ENCODE measurements at regions not wholly inside any gene's neighbourhood (a gene's known extent, or its start where the extent isn't known, plus 50 kb on each side); places are given as distances from the start of the nearest gene placed in this dataset.
"Not testable (repeated sequence)": the region's sequence is repeated elsewhere in the genome, so short reads cannot be mapped to it uniquely, and the experiment has no call there.

DNA sequence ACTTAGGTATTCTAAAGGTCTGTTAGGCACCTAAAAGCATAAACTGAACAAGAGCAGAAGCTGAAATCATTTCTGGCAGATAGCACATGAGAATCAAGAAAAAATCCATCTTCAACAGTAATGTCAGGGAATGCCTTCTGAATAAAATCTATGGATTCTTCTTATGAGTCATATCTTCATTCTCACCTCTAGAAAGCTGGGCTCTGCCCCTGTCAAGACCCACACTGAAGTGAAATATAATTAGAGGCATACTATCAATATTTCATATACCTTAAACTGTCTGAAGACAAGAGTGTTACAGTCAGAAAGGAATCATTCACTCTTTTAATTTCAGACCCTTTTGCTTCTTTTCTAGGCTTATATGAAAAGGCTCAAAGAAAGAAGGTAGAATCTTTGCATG, 485.8 kb upstream of the PTCHD4 start:
- no peak for DNase-seq
- ChIA-PET CTCF (no interaction called here), POLR2A (no interaction called here)
- intact Hi-C loops (cut with micrococcal nuclease), result no loop called here
- H3K4me3 ChIP-seq (ENCODE audit: low read length), result no peak overlapping the region
- H3K27ac ChIP-seq (ENCODE audit: low read depth, low read length), result no peak overlapping the region
- no peaks in the 10 kb centered on the region for H3K36me3 ChIP-seq (ENCODE audit: control insufficient read depth in 2 of 3, insufficient read depth in 3 of 3, low read length in 3 of 3)
- Mint-ChIP-seq H3K4me1 (no peaks in the 10 kb centered on the region), H3K9me3 (peaks cover 0 to 17% (median 5%) of the 10 kb centered on the region in 11 donors), H3K36me3 (no peaks in the 10 kb centered on the region), H3K27me3 (no peaks in the 10 kb centered on the region), H3K4me3 (no peak overlapping the region), H3K27ac (no peak overlapping the region)
- H3K27me3 ChIP-seq (ENCODE audit: control insufficient read depth in 2 of 2, insufficient read depth in 2 of 2, low read length in 2 of 2), result no peaks in the 10 kb centered on the region
- no peaks in the 10 kb centered on the region for H3K9me3 ChIP-seq (ENCODE audit: control insufficient read depth in 2 of 3, low read length in 3 of 3)
- no peak for ATAC-seq
- no peaks in the 10 kb centered on the region for H3K4me1 ChIP-seq (ENCODE audit: control insufficient read depth in 2 of 2, insufficient read depth in 2 of 2, low read length in 2 of 2)

DNA sequence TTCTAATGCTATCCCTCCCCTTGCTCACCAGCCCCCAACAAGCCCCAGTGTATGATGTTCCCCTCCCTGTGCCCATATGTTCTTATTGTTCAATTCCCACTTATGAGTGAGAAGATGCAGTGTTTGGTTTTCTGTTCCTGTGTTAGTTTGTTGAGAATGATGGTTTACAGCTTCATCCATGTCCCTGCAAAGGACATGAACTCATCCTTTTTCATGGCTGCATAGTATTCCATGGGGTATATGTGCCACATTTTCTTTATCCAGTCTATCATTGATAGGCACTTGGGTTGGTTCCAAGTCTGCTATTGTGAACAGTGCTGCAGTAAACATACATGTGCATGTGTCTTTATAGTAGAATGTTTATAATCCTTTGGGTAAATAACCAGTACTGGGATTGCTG, 480.2 kb upstream of the PTCHD4 start:
- H3K4me1 Mint-ChIP-seq; H3K36me3 ChIP-seq (ENCODE audit: control insufficient read depth in 2 of 3, insufficient read depth in 3 of 3, low read length in 3 of 3); DNase-seq; intact Hi-C loops (cut with micrococcal nuclease); CTCF ChIA-PET; H3K27me3 ChIP-seq (ENCODE audit: control insufficient read depth in 2 of 2, insufficient read depth in 2 of 2, low read length in 2 of 2); H3K4me3 ChIP-seq (ENCODE audit: low read length); H3K4me3 Mint-ChIP-seq; H3K36me3 Mint-ChIP-seq; H3K4me1 ChIP-seq (ENCODE audit: control insufficient read depth in 2 of 2, insufficient read depth in 2 of 2, low read length in 2 of 2); H3K27ac ChIP-seq (ENCODE audit: low read depth, low read length); H3K9me3 ChIP-seq (ENCODE audit: control insufficient read depth in 2 of 3, low read length in 3 of 3); ATAC-seq; H3K27ac Mint-ChIP-seq; POLR2A ChIA-PET; H3K27me3 Mint-ChIP-seq: not testable (repeated sequence)
- peaks cover 0 to 13% (median 7%) of the 10 kb centered on the region in 11 donors for H3K9me3 Mint-ChIP-seq

DNA sequence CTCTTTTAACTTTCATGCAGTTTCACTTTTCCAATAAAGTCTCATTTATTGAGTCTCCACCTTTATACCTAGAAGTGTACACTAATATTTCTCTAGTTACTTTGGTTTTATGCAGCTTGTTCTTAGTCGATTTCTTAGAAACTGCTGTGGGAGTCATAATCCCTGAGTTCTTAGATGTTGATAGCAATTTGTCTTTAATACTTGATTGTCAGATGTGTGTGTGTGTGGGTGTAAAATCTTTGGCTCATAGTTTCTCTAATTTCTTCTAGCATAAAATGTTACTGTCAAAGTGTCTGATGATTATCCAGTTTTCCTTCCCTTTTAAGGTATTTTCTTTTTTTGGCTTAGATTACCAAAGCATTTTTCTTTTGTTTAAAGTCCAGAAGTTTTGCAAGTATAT, 473.8 kb upstream of the PTCHD4 start:
- intact Hi-C loops (cut with micrococcal nuclease), result no loop called here
- ChIA-PET CTCF (no interaction called here), POLR2A (no interaction called here)
- no peak for ATAC-seq
- no peak overlapping the region for H3K27ac Mint-ChIP-seq
- H3K4me3 ChIP-seq (ENCODE audit: low read length), result no peak overlapping the region
- no peaks in the 10 kb centered on the region for H3K4me1 ChIP-seq (ENCODE audit: control insufficient read depth in 2 of 2, insufficient read depth in 2 of 2, low read length in 2 of 2)
- no peak overlapping the region for H3K27ac ChIP-seq (ENCODE audit: low read depth, low read length)
- DNase-seq, result no peak
- no peaks in the 10 kb centered on the region for H3K27me3 ChIP-seq (ENCODE audit: control insufficient read depth in 2 of 2, insufficient read depth in 2 of 2, low read length in 2 of 2)
- H3K4me1 Mint-ChIP-seq, result no peaks in the 10 kb centered on the region
- no peak overlapping the region for H3K4me3 Mint-ChIP-seq
- H3K36me3 Mint-ChIP-seq, result no peaks in the 10 kb centered on the region
- no peaks in the 10 kb centered on the region for H3K36me3 ChIP-seq (ENCODE audit: control insufficient read depth in 2 of 3, insufficient read depth in 3 of 3, low read length in 3 of 3)
- H3K9me3 ChIP-seq (ENCODE audit: control insufficient read depth in 2 of 3, low read length in 3 of 3), result no peaks in the 10 kb centered on the region
- H3K9me3 Mint-ChIP-seq, result peaks cover 0 to 12% (median 0%) of the 10 kb centered on the region in 11 donors
- no peaks in the 10 kb centered on the region for H3K27me3 Mint-ChIP-seq

DNA sequence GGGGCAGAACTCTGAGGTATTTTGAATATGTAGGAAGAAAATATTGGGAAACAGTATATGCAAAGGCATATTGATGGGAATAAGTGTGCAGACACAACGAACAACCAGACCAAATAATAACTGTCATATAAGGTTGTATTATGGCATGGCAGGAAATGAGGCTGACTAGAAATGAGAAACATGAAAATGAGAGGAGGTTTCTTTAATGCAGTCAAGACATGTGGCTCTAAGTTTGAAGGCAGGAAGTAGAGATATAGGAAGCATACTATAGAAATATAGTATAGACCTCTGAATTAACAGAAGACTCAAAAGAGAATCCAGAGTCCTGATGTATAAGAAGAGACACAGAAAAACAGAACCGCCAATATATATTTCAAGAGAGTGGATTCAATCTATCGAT, 459.7 kb upstream of the PTCHD4 start:
- Mint-ChIP-seq H3K4me1 (no peaks in the 10 kb centered on the region), H3K36me3 (no peaks in the 10 kb centered on the region), H3K9me3 (peaks cover 0 to 11% (median 4%) of the 10 kb centered on the region in 11 donors), H3K4me3 (no peak overlapping the region), H3K27me3 (no peaks in the 10 kb centered on the region), H3K27ac (no peak overlapping the region)
- intact Hi-C loops (cut with micrococcal nuclease), result no loop called here
- peaks cover 0 to 4% (median 0%) of the 10 kb centered on the region in 3 experiments for H3K9me3 ChIP-seq (ENCODE audit: control insufficient read depth in 2 of 3, low read length in 3 of 3)
- ChIA-PET POLR2A (no interaction called here), CTCF (no interaction called here)
- ATAC-seq, result no peak
- H3K4me1 ChIP-seq (ENCODE audit: control insufficient read depth in 2 of 2, insufficient read depth in 2 of 2, low read length in 2 of 2), result no peaks in the 10 kb centered on the region
- no peak overlapping the region for H3K27ac ChIP-seq (ENCODE audit: low read depth, low read length)
- DNase-seq, result no peak
- H3K27me3 ChIP-seq (ENCODE audit: control insufficient read depth in 2 of 2, insufficient read depth in 2 of 2, low read length in 2 of 2), result no peaks in the 10 kb centered on the region
- H3K4me3 ChIP-seq (ENCODE audit: low read length), result no peak overlapping the region
- H3K36me3 ChIP-seq (ENCODE audit: control insufficient read depth in 2 of 3, insufficient read depth in 3 of 3, low read length in 3 of 3), result no peaks in the 10 kb centered on the region

DNA sequence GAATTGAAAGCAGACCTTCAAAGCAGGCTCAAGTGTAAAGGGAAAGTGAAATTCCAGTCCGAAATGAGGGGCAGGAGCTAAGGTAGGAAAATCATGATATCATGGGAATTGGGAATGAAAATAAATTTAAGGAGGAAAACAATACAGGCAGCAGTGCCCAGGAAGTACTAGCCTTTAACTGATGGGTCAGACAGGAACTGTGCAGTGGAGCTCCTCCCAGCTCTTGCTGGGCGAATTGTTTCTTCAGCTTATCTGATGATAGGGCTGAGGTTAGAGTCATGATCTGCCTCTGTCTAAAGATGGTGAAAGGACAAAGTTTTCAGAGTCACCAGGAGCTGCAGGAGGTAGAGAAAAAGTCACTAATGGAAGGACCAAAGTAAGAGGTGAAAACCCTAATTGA, 457.9 kb upstream of the PTCHD4 start:
- no peak for DNase-seq
- no peaks in the 10 kb centered on the region for H3K4me1 ChIP-seq (ENCODE audit: control insufficient read depth in 2 of 2, insufficient read depth in 2 of 2, low read length in 2 of 2)
- H3K9me3 ChIP-seq (ENCODE audit: control insufficient read depth in 2 of 3, low read length in 3 of 3), result peaks cover 0 to 4% (median 0%) of the 10 kb centered on the region in 3 experiments
- H3K27ac ChIP-seq (ENCODE audit: low read depth, low read length), result no peak overlapping the region
- Mint-ChIP-seq H3K4me1 (no peaks in the 10 kb centered on the region), H3K9me3 (peaks cover 0 to 10% (median 5%) of the 10 kb centered on the region in 11 donors), H3K27me3 (no peaks in the 10 kb centered on the region), H3K4me3 (no peak overlapping the region), H3K27ac (no peak overlapping the region), H3K36me3 (no peaks in the 10 kb centered on the region)
- intact Hi-C loops (cut with micrococcal nuclease), result no loop called here
- ChIA-PET POLR2A (no interaction called here), CTCF (no interaction called here)
- H3K4me3 ChIP-seq (ENCODE audit: low read length), result no peak overlapping the region
- no peaks in the 10 kb centered on the region for H3K27me3 ChIP-seq (ENCODE audit: control insufficient read depth in 2 of 2, insufficient read depth in 2 of 2, low read length in 2 of 2)
- no peaks in the 10 kb centered on the region for H3K36me3 ChIP-seq (ENCODE audit: control insufficient read depth in 2 of 3, insufficient read depth in 3 of 3, low read length in 3 of 3)
- no peak for ATAC-seq

DNA sequence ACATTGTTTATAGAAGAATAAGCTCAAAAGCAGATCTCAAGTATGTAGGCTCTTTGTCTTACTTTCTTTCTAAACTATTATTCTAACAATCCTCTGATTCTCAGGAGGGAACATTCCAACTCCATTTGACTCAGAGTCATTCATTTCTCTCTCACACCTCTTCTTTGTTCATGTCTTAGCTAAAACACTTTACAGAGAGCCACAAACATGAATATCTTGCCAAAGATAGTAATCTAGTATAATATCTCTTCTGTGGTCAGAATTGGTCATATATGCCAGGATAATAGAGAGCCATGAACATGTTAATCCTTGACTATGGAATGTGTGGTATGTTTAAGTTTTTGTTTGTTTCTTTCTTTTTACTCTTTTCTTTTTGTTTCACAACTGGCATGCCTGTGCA, 456.0 kb upstream of the PTCHD4 start:
- H3K4me3 ChIP-seq (ENCODE audit: low read length), result no peak overlapping the region
- peaks cover 0 to 10% (median 5%) of the 10 kb centered on the region in 11 donors for H3K9me3 Mint-ChIP-seq
- H3K4me1 ChIP-seq (ENCODE audit: control insufficient read depth in 2 of 2, insufficient read depth in 2 of 2, low read length in 2 of 2), result no peaks in the 10 kb centered on the region
- H3K27ac ChIP-seq (ENCODE audit: low read depth, low read length), result no peak overlapping the region
- H3K27me3 Mint-ChIP-seq, result no peaks in the 10 kb centered on the region
- H3K4me1 Mint-ChIP-seq, result no peaks in the 10 kb centered on the region
- DNase-seq (no peak), ATAC-seq (no peak)
- H3K27ac Mint-ChIP-seq, result no peak overlapping the region
- no peaks in the 10 kb centered on the region for H3K36me3 Mint-ChIP-seq
- ChIA-PET POLR2A (no interaction called here), CTCF (no interaction called here)
- H3K4me3 Mint-ChIP-seq, result no peak overlapping the region
- intact Hi-C loops (cut with micrococcal nuclease), result no loop called here
- H3K27me3 ChIP-seq (ENCODE audit: control insufficient read depth in 2 of 2, insufficient read depth in 2 of 2, low read length in 2 of 2), result no peaks in the 10 kb centered on the region
- no peaks in the 10 kb centered on the region for H3K36me3 ChIP-seq (ENCODE audit: control insufficient read depth in 2 of 3, insufficient read depth in 3 of 3, low read length in 3 of 3)
- H3K9me3 ChIP-seq (ENCODE audit: control insufficient read depth in 2 of 3, low read length in 3 of 3), result peaks cover 0 to 4% (median 0%) of the 10 kb centered on the region in 3 experiments

DNA sequence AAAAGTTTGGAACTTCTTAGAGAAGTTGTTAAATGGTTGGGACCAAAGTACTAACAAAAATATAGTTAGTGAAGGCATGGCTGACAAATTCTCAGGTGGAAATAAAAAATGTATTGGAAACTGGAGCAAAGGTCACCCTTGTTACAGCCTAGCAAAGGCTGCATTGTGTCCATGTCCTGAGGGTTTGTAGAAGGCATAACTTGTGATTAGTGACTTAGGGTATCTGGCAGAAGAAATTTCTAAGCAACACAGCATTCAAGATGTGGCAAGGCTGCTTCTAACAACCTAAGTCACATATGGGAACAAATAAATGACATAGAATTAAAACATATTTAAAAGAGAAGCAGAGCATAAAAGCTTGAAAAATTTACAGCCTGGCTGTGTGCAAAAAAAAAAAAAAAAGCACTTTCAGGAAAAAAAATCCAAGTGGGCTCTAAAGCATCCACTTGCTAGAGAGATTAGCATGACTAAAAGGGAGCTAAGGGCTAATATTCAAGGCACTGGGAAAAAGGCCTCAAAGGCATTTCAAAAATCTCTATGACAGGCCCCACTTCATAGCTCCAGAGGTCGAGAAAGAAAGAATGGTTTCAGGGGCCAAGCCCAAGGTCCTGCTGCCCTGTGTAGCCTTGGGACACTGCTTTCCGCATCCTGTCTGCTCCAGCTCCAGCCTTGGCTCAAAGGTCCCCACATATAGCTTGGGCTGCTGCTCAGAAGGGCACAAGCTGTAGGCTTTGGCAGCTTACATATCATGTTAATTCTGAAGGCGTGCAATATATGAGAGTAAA, 453.2 kb upstream of the PTCHD4 start:
- ATAC-seq (no peak), DNase-seq (no peak)
- Histone ChIP-seq H3K9me3 (ENCODE audit: control insufficient read depth in 2 of 3, low read length in 3 of 3) (no peaks in the 10 kb centered on the region), H3K4me1 (ENCODE audit: control insufficient read depth in 2 of 2, insufficient read depth in 2 of 2, low read length in 2 of 2) (no peaks in the 10 kb centered on the region), H3K4me3 (ENCODE audit: low read length) (no peak overlapping the region), H3K27me3 (ENCODE audit: control insufficient read depth in 2 of 2, insufficient read depth in 2 of 2, low read length in 2 of 2) (no peaks in the 10 kb centered on the region), H3K27ac (ENCODE audit: low read depth, low read length) (no peak overlapping the region), H3K36me3 (ENCODE audit: control insufficient read depth in 2 of 3, insufficient read depth in 3 of 3, low read length in 3 of 3) (no peaks in the 10 kb centered on the region)
- no peak overlapping the region for H3K4me3 Mint-ChIP-seq
- no peaks in the 10 kb centered on the region for H3K36me3 Mint-ChIP-seq
- ChIA-PET CTCF (no interaction called here), POLR2A (no interaction called here)
- H3K4me1 Mint-ChIP-seq, result no peaks in the 10 kb centered on the region
- intact Hi-C loops (cut with micrococcal nuclease), result no loop called here
- H3K27ac Mint-ChIP-seq, result no peak overlapping the region
- no peaks in the 10 kb centered on the region for H3K27me3 Mint-ChIP-seq
- H3K9me3 Mint-ChIP-seq, result peaks cover 0 to 17% (median 5%) of the 10 kb centered on the region in 11 donors
